Karpas-422 (cell line): ENCODE measurements at regions not wholly inside any gene's neighbourhood (a gene's known extent, or its start where the extent isn't known, plus 50 kb on each side); places are given as distances from the start of the nearest gene placed in this dataset.
"Not testable (repeated sequence)": the region's sequence is repeated elsewhere in the genome, so short reads cannot be mapped to it uniquely, and the experiment has no call there.

Source experiments
- DNase-seq: peaks from one replicate; pipeline ENCODE4 v3.0.0-alpha.2; 2015
- H2AFZ ChIP-seq: fragments of 200-600 bp; sonication (generic); 2 replicates; pipeline ENCODE4 v1.6.1; 2014; ENCODE audit warnings: antibody characterized with exemption, low read length, mixed read lengths
- H3K27ac ChIP-seq: fragments of 200-600 bp; sonication (generic); 2 replicates; pipeline ENCODE4 v1.5.1; 2014; ENCODE audit warnings: mild to moderate bottlenecking, low read length, moderate library complexity
- H3K27me3 ChIP-seq: fragments of 200-600 bp; sonication (generic); 2 replicates; pipeline ENCODE4 v1.6.1; 2014; ENCODE audit warnings: low read length, mixed read lengths
- H3K36me3 ChIP-seq: fragments of 200-600 bp; sonication (generic); 2 replicates; pipeline ENCODE4 v1.6.1; 2014; ENCODE audit warnings: low read length, mixed read lengths; ENCODE audit not compliant: insufficient read depth
- H3K4me1 ChIP-seq: fragments of 200-600 bp; sonication (generic); 2 replicates; pipeline ENCODE4 v1.6.1; 2014; ENCODE audit warnings: mild to moderate bottlenecking, low read length, mixed read lengths
- H3K4me2 ChIP-seq: fragments of 200-600 bp; sonication (generic); 2 replicates; pipeline ENCODE4 v1.6.1; 2014; ENCODE audit warnings: low read length, low read depth, mild to moderate bottlenecking; ENCODE audit not compliant: poor library complexity, severe bottlenecking
- H3K4me3 ChIP-seq: fragments of 200-600 bp; sonication (generic); 2 replicates; pipeline ENCODE4 v1.5.1; 2014; ENCODE audit warnings: mild to moderate bottlenecking, antibody characterized with exemption, low read length, mixed read lengths
- H3K79me2 ChIP-seq: fragments of 200-600 bp; sonication (generic); 2 replicates; pipeline ENCODE4 v1.6.1; 2014; ENCODE audit warnings: mild to moderate bottlenecking, low read length, mixed read lengths
- H3K9ac ChIP-seq: fragments of 200-600 bp; sonication (generic); 2 replicates; pipeline ENCODE4 v1.6.0; 2014; ENCODE audit warnings: low read length
- H3K9me2 ChIP-seq: fragments of 200-600 bp; sonication (generic), shearing (Covaris generic); replicated peaks from 2 replicates; pipeline ENCODE4 v1.6.0; 2014; ENCODE audit warnings: mild to moderate bottlenecking, low read length, moderate library complexity; ENCODE audit not compliant: insufficient read depth
- H3K9me3 ChIP-seq: fragments of 300-700, 200-600 bp; sonication (generic); 2 replicates; pipeline ENCODE4 v1.6.1; 2014; ENCODE audit warnings: low read length, mixed read lengths
- H4K20me1 ChIP-seq: fragments of 200-600 bp; sonication (generic); 2 replicates; pipeline ENCODE4 v1.6.1; 2014; ENCODE audit warnings: mild to moderate bottlenecking, antibody characterized with exemption, low read length, low read depth; ENCODE audit not compliant: insufficient read depth

GRCh38 chr22:11629661-11630385 is 3898.2 kb upstream of the OR11H1 start:
- H4K20me1 ChIP-seq: no peaks in the 10 kb centered on the region
- H3K27ac ChIP-seq: no peak overlapping the region
- H3K4me3 ChIP-seq: no peak overlapping the region
- no peaks in the 10 kb centered on the region for H3K4me1 ChIP-seq
- peaks cover 42% of the 10 kb centered on the region for H3K9me3 ChIP-seq
- no peaks in the 10 kb centered on the region for H3K79me2 ChIP-seq
- no peak overlapping the region for H3K4me2 ChIP-seq
- H3K9me2 ChIP-seq: no peaks in the 10 kb centered on the region
- no peak for DNase-seq
- H3K36me3 ChIP-seq: no peaks in the 10 kb centered on the region
- H3K27me3 ChIP-seq: no peaks in the 10 kb centered on the region
- H2AFZ ChIP-seq: no peak overlapping the region
- no peak overlapping the region for H3K9ac ChIP-seq

GRCh38 chr22:11630386-11631084 is 3897.5 kb upstream of the OR11H1 start:
- not testable (repeated sequence) for H3K27me3 ChIP-seq, H3K9ac ChIP-seq, H4K20me1 ChIP-seq, H3K4me2 ChIP-seq, H3K4me3 ChIP-seq, DNase-seq, H3K4me1 ChIP-seq, H3K9me2 ChIP-seq, H3K27ac ChIP-seq, H3K79me2 ChIP-seq, H3K36me3 ChIP-seq, H2AFZ ChIP-seq
- H3K9me3 ChIP-seq: peaks cover 42% of the 10 kb centered on the region
